Tibial nerve (tissue), 4 donors: ENCODE measurements at regions not wholly inside any gene's neighbourhood (a gene's known extent, or its start where the extent isn't known, plus 50 kb on each side); places are given as distances from the start of the nearest gene placed in this dataset.

Experiments used
- EP300 ChIP-seq, 2 donors: sonication (generic); formaldehyde crosslinking; IDR thresholded peaks; one replicate each; pipeline ENCODE4 v1.6.1; 2017; ENCODE audit warnings: antibody characterized with exemption in 2 of 2, mild to moderate bottlenecking in 1 of 2
- POLR2A ChIP-seq, 2 donors: fragments of 450-650 bp; IDR thresholded peaks; one replicate each; pipeline ENCODE4 v1.6.1; 2017; ENCODE audit warnings: antibody characterized with exemption in 2 of 2, mild to moderate bottlenecking in 2 of 2, moderate library complexity in 2 of 2
- TF ChIP-seq, protein P1 (sequence below), 5 experiments: fragments of 200-600 bp in 3 of 5; fragments of 450-650 bp in 2 of 5; sonication (generic) in 3 of 5; IDR thresholded peaks; one replicate each; pipeline ENCODE4 v1.5.1; 2016 to 2019; ENCODE audit warnings: antibody characterized with exemption in 5 of 5, mild to moderate bottlenecking in 3 of 5, moderate library complexity in 2 of 5

DNA sequence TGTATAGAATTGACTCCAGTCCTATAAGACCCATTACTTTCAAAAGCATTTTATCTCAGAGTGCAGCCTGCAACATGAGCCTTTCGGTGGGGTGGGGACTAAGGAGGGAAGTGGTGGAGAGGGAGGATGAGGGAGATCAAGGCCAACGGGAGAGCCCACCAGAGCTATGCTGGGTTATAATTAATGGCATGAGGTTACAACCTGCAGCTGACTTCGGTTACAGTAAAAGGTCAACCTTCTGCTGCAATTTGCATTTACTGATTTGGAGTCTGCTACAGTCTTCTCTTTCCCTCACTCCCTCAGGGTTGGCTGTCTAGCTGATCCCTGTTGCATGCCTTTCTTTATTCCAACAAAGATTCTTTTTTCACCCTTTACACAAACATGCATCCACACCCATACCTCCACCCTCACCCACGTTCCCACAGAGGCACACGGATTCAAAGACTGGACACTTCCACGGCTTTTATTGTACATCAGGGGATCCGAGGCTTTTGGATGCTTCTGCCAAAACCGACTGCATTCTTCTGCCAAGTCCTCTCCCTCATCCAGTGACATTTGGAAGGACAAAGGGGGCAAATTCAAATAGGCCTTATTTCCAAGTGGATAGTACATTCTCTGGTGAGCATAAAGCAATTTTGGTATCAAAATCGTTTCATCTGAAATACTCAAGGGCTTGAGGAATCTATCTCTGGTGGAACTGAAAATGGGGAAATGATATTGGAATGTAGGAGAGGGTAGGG is 381.2 kb downstream of the NFIB start:
- TF ChIP-seq, protein P1, sequence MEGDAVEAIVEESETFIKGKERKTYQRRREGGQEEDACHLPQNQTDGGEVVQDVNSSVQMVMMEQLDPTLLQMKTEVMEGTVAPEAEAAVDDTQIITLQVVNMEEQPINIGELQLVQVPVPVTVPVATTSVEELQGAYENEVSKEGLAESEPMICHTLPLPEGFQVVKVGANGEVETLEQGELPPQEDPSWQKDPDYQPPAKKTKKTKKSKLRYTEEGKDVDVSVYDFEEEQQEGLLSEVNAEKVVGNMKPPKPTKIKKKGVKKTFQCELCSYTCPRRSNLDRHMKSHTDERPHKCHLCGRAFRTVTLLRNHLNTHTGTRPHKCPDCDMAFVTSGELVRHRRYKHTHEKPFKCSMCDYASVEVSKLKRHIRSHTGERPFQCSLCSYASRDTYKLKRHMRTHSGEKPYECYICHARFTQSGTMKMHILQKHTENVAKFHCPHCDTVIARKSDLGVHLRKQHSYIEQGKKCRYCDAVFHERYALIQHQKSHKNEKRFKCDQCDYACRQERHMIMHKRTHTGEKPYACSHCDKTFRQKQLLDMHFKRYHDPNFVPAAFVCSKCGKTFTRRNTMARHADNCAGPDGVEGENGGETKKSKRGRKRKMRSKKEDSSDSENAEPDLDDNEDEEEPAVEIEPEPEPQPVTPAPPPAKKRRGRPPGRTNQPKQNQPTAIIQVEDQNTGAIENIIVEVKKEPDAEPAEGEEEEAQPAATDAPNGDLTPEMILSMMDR (IDR thresholded peaks at IDR 0.05): no peak
- TF ChIP-seq POLR2A (IDR thresholded peaks at IDR 0.05): no peak
- no peak for TF ChIP-seq EP300 (IDR thresholded peaks at IDR 0.05)
